ENCODE measurements at regions not wholly inside any gene's neighbourhood (a gene's known extent, or its start where the extent isn't known, plus 50 kb on each side); places are given as distances from the start of the nearest gene placed in this dataset.

DNA sequence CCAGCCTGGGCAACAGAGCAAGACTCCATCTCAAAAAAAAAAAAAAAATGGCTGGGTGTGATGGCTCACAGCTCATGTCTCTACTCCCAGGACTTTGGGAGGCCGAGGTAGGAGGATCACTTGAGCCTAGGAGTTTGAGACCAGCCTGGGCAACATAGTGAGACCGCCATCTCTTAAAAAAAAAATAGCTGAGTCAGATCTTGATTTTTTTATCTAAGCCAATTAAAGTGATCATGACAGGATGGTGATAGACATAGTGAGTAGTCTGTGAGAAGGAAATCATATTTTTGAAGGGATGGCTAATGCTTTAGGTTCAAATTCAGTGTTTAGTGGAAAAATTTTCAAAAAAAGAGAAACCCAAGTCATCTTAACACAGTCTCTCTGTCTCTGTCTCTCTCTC is 114.6 kb upstream of the JARID2 start:
- no peak for DNase-seq
- Histone ChIP-seq H3K9ac (no peak overlapping the region), H3K4me2 (ENCODE audit: unreplicated experiment) (no peak overlapping the region), H3K27me3 (replicated peaks; ENCODE audit: insufficient read depth) (no peaks in the 10 kb centered on the region), H3K4me3 (no peak overlapping the region), H3K36me3 (ENCODE audit: low read depth) (no peaks in the 10 kb centered on the region), H2AFZ (no peak overlapping the region), H3K4me1 (ENCODE audit: insufficient read depth) (peaks cover 13% of the 10 kb centered on the region), H3K9me3 (ENCODE audit: low read depth) (no peaks in the 10 kb centered on the region), H4K20me1 (ENCODE audit: insufficient read depth) (no peaks in the 10 kb centered on the region), H3K9me2 (ENCODE audit: insufficient read depth) (no peaks in the 10 kb centered on the region), H3K27ac (no peak overlapping the region), H3F3A (ENCODE audit: insufficient read depth) (peaks cover 16% of the 10 kb centered on the region), H3K79me2 (ENCODE audit: insufficient read depth) (no peaks in the 10 kb centered on the region)
- 90 to 98% methylated on average over 2 of the region's 2 CpGs for WGBS, 2 experiments (ENCODE audit: low coverage in 1 of 2, low lambda C conversion rate in 2 of 2, missing lambda C conversion rate in 2 of 2)
- in situ Hi-C loops (cut with MboI) = no loop called here
- TF ChIP-seq EZH2 (IDR thresholded peaks at IDR 0.05; ENCODE audit: insufficient read depth, poor library complexity, severe bottlenecking) = no peak

- TF ChIP-seq EZH2phosphoT487 (IDR thresholded peaks at IDR 0.05; ENCODE audit: insufficient read depth, low read depth) (no peak), EZH2 (IDR thresholded peaks at IDR 0.05; ENCODE audit: insufficient read depth, poor library complexity, severe bottlenecking) (no peak)
- in situ Hi-C loops (cut with MboI) = no loop called here
- no peaks in the 10 kb centered on the region for H3K27me3 ChIP-seq (replicated peaks; ENCODE audit: insufficient read depth)
- H2AFZ ChIP-seq = no peak overlapping the region
- H3F3A ChIP-seq (ENCODE audit: insufficient read depth) = peaks cover 16% of the 10 kb centered on the region
- DNase-seq = no peak
- WGBS, 2 experiments (ENCODE audit: low coverage in 1 of 2, low lambda C conversion rate in 2 of 2, missing lambda C conversion rate in 2 of 2) = 46 to 47% methylated on average over 7 of the region's 7 CpGs
- H3K4me3 ChIP-seq = no peak overlapping the region
- no peaks in the 10 kb centered on the region for H3K9me2 ChIP-seq (ENCODE audit: insufficient read depth)
- H3K9ac ChIP-seq = no peak overlapping the region
- no peaks in the 10 kb centered on the region for H3K9me3 ChIP-seq (ENCODE audit: low read depth)
- H3K4me1 ChIP-seq (ENCODE audit: insufficient read depth) = peaks cover 13% of the 10 kb centered on the region
- H3K4me2 ChIP-seq (ENCODE audit: unreplicated experiment) = no peak overlapping the region
- H3K79me2 ChIP-seq (ENCODE audit: insufficient read depth) = no peaks in the 10 kb centered on the region
- H3K36me3 ChIP-seq (ENCODE audit: low read depth) = no peaks in the 10 kb centered on the region
- H3K27ac ChIP-seq = no peak overlapping the region
- no peaks in the 10 kb centered on the region for H4K20me1 ChIP-seq (ENCODE audit: insufficient read depth)
Observed at GRCh38 chr6:15131651-15132061, 114.2 kb upstream of the JARID2 start.

DNA sequence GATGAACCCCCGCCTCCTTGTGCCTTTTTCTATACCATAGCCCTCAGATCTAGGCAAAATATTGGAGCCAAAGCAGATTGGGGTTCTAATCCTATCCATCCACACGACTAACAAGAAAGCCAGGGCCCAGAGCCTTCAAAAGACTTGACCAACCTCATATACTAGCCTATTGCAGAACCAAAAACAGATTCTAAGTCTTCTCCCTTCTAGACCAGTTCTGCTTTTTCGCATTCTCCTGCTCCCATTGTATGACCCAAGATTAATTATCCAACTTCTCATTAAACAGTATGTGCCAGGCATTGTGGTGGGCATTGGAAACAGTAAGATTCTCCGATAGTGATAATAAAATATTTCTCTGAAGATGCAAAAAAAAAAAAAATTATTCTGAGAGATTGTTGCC is 113.7 kb upstream of the JARID2 start:
- Histone ChIP-seq H3K36me3 (ENCODE audit: low read depth) (no peaks in the 10 kb centered on the region), H3K4me1 (ENCODE audit: insufficient read depth) (peaks cover 13% of the 10 kb centered on the region), H3K27ac (peak overlapping the region; percentile 53), H3K9ac (no peak overlapping the region), H3K27me3 (replicated peaks; ENCODE audit: insufficient read depth) (no peaks in the 10 kb centered on the region), H3K79me2 (ENCODE audit: insufficient read depth) (no peaks in the 10 kb centered on the region), H3K4me3 (peak overlapping the region; percentile 47; the same call in 1 of the 2 replicates), H3K4me2 (ENCODE audit: unreplicated experiment) (peak overlapping the region; percentile 59), H3F3A (ENCODE audit: insufficient read depth) (peaks cover 16% of the 10 kb centered on the region), H3K9me3 (ENCODE audit: low read depth) (no peaks in the 10 kb centered on the region), H2AFZ (no peak overlapping the region), H3K9me2 (ENCODE audit: insufficient read depth) (no peaks in the 10 kb centered on the region), H4K20me1 (ENCODE audit: insufficient read depth) (no peaks in the 10 kb centered on the region)
- in situ Hi-C loops (cut with MboI) = no loop called here
- DNase-seq = no peak
- WGBS, 2 experiments (ENCODE audit: low coverage in 1 of 2, low lambda C conversion rate in 2 of 2, missing lambda C conversion rate in 2 of 2) = 98 to 99% methylated on average over 4 of the region's 4 CpGs
- no peak for TF ChIP-seq EZH2 (IDR thresholded peaks at IDR 0.05; ENCODE audit: insufficient read depth, poor library complexity, severe bottlenecking)
- no peak for TF ChIP-seq EZH2phosphoT487 (IDR thresholded peaks at IDR 0.05; ENCODE audit: insufficient read depth, low read depth)

DNA sequence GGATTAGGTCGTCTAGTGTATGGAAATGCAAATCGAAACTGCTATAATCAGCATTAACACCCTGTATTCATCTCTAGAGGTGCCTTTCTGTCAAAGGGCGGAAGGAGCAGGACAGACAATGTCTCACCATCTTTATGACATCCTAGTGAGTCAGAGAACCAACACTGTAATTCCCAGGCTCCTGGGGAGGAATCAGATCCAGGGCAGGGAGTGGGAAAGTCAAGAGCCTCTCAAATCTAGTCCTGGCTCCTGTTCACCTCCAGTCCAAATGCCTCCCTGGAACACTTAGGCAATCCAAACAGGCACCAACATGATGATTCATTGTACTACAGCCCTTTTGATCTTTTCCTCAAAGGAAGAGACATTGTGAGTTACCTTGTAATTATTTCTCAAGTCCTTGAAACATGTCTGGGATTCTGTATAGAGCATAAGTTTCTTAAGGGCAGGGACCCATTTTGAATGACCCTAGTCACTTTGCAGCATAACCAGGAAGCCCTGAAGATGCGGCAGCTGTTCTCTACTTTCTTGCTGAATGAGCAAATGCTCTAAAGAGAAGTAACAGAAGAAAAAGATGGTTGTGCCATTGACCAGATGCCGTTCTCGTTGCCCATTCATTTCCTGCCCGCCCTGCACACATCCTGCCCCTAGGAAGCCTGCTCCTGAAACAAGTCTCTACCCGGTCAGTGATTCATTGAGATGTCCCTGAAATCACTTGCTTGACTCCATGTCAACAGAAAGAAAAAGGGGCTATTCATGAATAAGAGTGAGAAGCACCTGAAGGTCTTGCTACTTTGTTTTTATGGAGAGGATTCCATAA is 112.8 kb upstream of the JARID2 start:
- H3K27me3 ChIP-seq (replicated peaks; ENCODE audit: insufficient read depth) = no peaks in the 10 kb centered on the region
- no peak overlapping the region for H2AFZ ChIP-seq
- H3K79me2 ChIP-seq (ENCODE audit: insufficient read depth) = no peaks in the 10 kb centered on the region
- H3K4me1 ChIP-seq (ENCODE audit: insufficient read depth) = peaks cover 13% of the 10 kb centered on the region
- H4K20me1 ChIP-seq (ENCODE audit: insufficient read depth) = no peaks in the 10 kb centered on the region
- 46 to 48% methylated on average over 8 of the region's 8 CpGs for WGBS, 2 experiments (ENCODE audit: low coverage in 1 of 2, low lambda C conversion rate in 2 of 2, missing lambda C conversion rate in 2 of 2)
- TF ChIP-seq EZH2phosphoT487 (IDR thresholded peaks at IDR 0.05; ENCODE audit: insufficient read depth, low read depth) (0 out of 2 replicates have a peak, but pooled peaks have one; percentile 27), EZH2 (IDR thresholded peaks at IDR 0.05; ENCODE audit: insufficient read depth, poor library complexity, severe bottlenecking) (no peak)
- peak overlapping the region; percentile 53 for H3K27ac ChIP-seq
- H3K9me2 ChIP-seq (ENCODE audit: insufficient read depth) = no peaks in the 10 kb centered on the region
- DNase-seq = peak; percentile 94
- peak overlapping the region; percentile 59 for H3K4me2 ChIP-seq (ENCODE audit: unreplicated experiment)
- no peaks in the 10 kb centered on the region for H3K9me3 ChIP-seq (ENCODE audit: low read depth)
- H3F3A ChIP-seq (ENCODE audit: insufficient read depth) = peaks cover 16% of the 10 kb centered on the region
- no peaks in the 10 kb centered on the region for H3K36me3 ChIP-seq (ENCODE audit: low read depth)
- H3K9ac ChIP-seq = peak overlapping the region; percentile 4; the same call in 1 of the 2 replicates
- in situ Hi-C loops (cut with MboI) = no loop called here
- peak overlapping the region; percentile 47 for H3K4me3 ChIP-seq

All from GM23248 (cell line).